GM18511 (cell line): ENCODE measurements at regions not wholly inside any gene's neighbourhood (a gene's known extent, or its start where the extent isn't known, plus 50 kb on each side); places are given as distances from the start of the nearest gene placed in this dataset.
"Not testable (repeated sequence)": the region's sequence is repeated elsewhere in the genome, so short reads cannot be mapped to it uniquely, and the experiment has no call there.

Source experiments
- ATAC-seq: cut with Tn5 transposase; IDR thresholded peaks from one replicate; pipeline ENCODE4 v1.9.1; 2021; ENCODE audit warnings: mild to moderate bottlenecking, moderate library complexity; ENCODE audit not compliant: unreplicated experiment

DNA sequence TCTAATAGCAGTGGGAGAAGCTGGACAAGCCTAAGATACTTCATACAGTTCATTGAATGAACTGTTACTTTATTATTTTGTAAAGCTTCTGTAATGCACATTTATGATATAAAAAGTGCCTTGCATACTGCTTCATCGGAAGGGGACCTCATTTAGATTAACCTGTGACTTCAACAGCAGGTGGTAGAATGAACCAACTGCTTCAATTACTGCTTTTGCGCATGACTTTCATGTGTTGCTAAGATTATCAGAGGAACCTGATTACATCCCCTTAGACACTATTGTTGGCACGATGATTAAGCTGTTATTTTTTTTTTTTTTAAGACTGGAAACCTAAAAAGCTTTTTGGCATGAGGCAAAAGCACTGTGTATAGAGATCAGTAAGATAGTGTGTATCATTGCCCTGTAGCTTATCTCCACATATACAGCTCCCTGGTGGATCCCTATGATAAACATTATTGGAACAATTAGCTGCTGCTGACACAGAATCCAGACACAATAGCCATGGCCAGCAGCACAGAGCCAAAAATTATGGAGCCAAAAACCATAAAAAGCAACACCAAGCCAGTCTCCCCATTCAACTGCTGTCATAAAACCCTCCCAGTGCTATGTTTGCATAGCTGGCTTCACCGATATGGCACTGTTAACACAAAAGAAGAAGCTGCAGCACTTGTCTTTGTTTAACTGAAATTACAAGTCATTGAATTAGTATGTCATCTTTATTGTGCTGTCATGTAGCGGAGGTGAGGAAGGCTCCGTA lies 731.6 kb upstream of the MMS22L start:
- no peak for ATAC-seq

DNA sequence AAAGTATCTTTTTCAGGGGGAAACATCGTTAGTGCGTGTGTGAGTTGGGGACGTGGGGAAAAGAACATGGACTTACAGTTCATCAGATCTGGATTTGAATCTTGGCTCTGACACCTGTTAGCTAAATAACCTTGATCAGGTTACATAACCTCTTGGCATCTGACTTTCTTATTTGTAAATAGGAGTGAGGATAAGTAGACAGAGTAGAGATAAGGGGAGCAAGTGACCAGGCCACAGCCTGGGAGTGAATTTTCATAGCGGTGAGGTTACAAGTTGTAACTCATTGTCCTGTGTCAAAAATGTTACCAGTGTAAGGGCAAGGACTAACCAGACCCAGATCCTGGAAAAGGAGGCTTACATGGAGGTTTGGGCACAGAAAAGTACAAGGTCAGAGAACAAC lies 733.5 kb upstream of the MMS22L start:
- no peak for ATAC-seq

DNA sequence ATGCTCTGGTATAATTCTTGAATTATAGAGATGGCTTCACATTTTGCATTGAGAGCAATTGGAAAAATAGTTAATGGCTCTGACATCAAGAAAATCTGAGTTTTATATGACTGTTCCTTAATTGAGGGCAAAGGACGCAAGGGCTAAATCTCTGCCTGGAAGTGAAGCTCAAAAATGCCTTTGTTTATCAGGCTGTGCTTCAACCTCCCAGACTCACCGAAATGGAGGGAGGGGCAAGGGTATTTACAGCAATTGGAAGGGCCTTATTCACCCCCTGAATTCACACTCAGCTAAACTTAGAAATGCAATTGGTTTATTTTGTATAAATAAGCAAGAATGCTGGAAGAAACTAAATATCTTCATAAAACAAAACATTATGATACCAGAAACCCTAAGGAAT lies 737.2 kb upstream of the MMS22L start:
- ATAC-seq: no peak

DNA sequence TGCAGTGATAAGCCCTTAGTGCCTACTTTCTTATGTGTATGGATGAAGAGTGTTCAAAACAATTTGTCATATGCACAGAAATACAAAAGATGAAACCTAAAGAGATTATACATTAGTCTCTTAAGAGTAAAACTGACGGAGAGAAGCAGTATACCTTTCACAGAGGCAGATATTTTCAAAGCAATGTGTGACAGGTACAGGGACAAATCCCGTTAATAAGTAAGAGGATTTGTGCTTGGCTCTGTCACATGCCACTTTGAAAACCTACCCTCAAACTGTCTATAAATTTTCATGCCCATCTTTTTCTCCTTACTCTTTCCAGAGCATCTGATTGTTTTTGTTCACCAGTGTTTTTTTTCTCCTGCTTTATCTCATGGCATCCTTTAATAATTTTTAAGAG lies 741.3 kb upstream of the MMS22L start:
- ATAC-seq: no peak

DNA sequence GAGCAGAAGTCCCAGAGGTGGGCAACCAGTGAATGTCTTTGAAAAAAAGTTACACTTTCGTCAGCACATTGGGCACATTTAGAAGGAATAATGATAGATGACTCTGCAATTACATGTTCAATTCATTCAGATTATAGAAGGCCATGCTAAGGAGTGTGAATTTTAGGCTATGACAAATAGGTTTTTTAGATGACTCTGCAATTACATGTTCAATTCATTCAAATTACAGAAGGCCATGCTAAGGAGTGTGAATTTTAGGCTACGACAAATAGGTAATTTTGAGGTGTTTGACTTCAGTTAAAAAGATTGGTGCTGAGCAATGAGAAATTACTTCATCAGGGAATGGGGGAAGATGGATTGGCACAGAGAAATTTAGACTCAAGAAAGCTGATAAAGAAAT lies 744.9 kb upstream of the MMS22L start:
- no peak for ATAC-seq

DNA sequence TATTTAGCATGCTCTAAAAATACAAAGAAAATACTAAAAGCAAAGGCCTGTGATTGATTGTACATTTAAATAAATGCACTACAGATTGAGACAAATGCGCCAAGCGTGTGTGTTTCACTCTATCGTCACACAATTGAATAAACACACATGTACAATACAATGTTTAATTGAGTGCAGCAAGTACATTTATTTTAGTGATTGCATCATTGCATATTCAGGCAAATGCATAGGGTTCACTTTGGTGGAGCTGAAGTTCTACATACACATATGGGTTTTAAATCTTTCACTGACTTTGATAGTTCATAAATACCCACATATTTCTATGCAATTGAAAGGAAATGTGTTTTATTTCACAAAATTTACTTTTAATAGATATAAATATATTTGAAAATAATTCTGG lies 750.6 kb upstream of the MMS22L start:
- ATAC-seq: no peak

DNA sequence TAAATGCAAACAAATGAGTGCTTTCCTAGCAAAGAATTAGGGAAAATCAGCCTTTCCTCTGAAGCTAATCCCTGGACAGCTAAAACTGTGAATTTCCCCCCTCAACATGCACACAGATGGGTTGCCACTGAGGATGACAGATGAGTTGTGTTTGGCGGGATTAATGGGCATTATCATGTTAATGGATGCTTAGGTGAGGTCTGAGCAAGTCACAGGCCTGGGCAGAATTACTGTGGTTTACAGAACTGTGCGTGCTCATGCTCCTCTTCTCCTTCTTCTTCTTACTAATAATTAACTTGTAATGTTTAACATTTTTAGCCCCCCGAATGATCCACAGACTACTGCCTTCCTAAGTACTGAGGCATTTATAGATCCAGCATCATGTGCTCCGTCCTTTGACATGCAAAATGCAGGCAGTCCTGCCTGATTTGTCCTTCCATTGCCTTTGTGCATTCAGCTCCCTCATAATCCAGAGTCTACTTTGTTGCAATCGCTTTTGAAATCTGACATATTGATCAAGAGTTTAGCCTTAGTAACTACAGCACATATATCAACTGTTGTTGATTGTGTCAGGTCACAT lies 753.4 kb upstream of the MMS22L start:
- ATAC-seq: no peak

DNA sequence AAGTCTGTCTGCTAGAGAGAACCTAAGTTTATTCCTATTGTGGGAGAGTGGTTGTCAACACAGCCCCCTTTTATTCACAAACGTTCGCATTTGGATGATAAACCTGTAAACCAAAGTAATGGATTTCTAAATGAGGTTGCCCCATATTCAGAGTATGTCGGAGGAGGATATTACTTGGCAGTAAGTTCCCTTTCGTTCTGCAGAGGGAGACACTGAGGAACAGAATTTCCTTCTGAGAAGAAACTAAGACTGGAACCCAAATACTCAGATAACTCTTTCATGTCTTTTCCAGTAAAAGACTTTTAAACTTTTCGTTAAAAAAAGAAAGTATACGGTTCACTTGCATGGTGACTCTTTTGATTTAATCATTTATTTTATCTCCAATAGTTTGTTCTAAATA lies 754.6 kb upstream of the MMS22L start:
- no peak for ATAC-seq

DNA sequence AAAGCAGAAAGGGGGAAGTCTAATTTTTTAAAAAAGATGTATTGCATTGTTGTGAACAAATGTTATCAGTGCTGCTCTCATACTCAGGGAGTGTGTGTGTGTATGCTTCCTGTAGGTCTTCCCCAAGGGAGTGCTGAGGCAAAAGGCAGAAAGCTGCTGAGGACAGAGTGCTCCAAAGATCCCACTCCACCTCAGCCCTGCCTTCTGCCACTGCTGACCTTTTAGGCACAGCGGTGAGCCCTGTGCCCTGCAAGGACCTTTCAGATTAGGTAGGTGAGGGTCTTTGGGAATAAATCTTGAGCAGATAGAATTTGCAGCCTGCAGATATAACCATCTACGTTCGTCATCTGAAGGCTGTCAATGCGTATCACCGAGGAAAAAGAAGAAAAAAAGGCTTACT lies 756.4 kb upstream of the MMS22L start:
- no peak for ATAC-seq

DNA sequence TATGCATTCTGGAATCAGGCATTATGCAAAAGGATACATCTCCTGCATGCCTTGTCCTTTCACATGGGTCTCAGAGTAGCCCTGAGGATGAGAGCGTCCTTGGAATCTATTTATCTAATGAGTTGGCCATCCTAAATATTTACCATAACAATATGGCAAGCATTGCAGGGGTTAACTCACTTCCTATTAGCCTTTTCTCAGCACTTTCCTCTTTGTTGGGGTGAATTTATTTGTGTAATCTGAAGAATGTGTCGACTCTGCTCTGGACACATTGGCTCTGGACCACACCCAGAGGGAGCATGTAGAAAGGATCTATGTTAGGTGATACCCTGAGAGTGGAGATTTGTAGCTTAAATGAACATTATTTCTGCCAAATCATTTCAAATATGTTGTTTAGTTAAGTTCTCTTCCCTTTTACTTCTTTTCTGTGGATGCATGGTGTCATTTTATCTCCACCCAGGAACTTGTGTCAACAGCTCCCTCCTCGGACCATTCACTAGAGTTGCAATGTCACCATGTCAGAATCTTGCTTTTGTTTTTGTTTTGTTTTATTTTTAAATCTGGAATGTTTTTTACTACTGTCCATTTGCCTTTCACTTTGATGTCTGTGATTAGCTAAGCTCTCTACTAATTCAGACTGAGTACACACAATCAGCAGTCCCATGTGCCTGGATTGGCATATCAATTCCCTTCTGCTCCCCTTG lies 757.0 kb upstream of the MMS22L start:
- ATAC-seq: no peak

DNA sequence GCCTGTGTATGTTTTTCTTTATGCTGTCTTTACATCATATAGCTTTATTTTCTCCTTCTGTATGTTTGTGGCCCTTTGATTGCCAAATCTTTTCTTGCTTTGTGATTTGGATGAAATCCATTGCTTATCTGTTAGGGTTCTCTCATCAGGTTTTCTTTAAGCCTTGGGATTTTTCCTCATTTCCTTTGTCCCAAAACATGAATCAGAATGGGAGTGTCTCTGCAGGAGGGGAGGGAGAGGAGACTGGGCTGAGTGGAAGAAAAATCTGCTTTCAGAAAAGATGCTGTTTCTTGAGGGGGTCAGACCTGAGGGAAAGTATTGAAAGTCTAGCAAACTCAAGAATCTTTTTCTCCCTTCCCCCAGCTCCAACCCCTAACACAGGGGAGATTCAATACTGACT lies 758.0 kb upstream of the MMS22L start:
- ATAC-seq: no peak

DNA sequence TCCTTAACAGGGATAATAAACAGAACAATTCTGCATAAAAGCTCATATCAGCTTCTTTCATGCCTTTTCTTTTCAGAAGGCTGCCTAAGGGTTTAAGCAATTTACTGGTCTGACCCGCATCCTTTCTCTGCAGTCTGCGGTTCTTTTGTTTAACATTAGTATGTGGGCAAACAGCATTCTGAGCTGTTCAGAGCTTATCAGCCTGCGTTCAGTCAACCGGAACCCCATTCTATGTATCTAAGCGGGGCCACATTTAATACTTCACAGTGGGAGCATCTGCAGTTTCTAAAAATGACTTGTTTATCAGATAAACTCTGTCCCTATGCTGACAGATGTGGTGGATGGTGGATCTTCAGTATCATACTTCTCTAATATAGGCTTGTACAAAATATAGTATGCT lies 758.9 kb upstream of the MMS22L start:
- no peak for ATAC-seq

DNA sequence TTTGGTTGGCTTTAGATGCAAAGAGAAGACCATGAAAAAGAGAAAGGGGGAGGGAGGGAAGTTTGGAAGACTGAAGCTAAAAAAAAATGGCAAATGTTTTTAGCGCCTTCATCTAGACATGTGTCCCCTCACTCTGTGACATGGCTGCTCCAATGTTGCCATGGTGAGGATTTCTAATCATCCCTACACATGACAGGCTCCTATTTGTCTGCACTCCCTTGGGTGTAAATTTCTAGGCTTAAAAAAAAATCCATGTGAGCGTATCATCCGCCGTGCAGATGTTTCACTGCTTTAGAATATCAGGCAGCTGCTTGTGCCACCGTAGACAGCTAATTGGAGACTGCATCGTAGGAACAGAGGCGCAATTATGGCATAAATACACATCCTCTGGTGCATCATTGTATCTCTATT lies 761.1 kb upstream of the MMS22L start:
- no peak for ATAC-seq

DNA sequence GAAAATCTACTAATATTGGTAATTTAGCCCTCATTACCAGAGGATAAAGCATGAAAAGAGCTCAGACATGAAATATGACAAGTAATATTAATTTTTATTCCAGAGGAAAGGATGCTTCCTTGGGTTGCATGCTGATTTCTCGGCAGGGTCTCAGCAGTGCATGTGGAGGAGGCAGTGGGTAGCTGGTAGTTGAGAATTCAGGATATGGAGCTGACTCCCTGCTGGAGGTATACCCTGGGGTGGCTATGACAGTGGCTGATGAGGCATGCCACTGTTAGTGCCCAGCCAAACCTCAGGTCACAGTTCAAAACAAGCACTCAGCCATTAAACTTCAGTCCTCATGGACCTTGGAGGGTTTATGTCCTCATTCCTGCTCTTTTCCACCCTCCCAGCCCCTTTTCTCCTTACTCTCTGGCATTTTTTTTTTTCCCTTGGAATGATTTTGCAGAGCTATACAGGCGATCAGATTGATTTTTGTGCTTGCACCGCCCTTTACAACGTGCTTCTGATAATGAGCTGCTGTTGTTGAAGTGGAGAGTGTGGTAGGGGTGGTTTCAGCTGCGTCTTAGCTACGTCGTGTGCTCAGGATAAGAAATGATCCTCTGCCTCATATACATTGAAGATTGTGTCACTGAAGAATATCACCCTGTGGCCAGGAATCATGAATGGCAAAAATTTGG lies 761.9 kb upstream of the MMS22L start:
- ATAC-seq: no peak

DNA sequence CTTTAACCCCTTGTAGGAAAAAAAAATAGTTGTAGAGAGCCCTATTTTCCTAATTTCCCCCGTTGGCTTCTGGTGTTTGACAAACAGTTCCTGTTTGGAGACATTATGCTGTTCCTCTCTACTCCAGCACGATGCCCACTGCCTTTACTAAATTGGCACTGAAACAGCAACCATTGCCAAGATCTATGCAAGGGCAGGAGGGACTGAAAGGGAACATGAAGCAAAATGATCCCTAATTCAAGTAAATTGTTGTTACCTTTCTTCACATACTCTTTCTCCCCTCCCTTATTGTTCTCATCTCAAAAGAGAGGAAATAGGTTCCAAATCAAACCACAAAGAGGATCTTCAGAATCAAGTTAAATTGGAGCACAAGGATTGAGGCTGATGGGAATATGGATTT lies 764.1 kb upstream of the MMS22L start:
- no peak for ATAC-seq

DNA sequence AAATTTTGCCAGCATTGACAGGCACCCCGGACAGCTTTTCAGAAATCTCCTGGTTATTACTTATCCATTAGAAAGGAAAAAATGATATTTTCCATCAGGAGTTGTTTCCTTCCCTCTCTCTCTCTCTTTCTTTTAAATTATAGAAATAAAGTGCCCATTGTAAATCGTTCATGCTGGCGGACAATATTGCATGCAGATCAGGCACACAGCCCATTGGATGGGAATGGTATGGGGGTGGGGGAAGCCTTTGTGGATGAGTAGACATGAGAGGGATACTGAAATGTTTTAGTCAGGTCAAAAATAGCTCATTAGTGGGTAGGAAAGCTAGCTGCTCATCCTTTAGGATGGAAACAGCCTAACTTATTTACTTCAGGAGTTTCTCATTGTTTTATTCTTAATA lies 764.9 kb upstream of the MMS22L start:
- no peak for ATAC-seq

DNA sequence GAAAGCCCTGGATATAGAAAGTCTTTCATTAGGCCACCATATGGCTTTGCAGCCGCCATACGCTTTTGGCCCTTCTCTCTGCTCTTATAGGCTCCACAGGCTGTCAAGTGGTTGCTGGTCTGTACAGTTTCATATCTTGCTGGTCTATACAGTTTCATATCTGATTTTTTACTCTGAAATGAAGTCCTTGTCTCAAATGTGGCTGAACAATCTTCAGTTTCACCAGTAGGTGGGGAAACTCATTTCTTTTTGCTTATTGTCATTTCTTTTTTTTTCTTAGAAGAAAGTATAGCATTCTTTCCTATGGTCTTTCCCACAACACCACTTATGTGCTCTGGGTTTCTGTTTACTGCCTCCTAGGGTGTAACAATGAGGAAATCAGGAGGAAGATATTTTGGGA lies 771.4 kb upstream of the MMS22L start:
- no peak for ATAC-seq

DNA sequence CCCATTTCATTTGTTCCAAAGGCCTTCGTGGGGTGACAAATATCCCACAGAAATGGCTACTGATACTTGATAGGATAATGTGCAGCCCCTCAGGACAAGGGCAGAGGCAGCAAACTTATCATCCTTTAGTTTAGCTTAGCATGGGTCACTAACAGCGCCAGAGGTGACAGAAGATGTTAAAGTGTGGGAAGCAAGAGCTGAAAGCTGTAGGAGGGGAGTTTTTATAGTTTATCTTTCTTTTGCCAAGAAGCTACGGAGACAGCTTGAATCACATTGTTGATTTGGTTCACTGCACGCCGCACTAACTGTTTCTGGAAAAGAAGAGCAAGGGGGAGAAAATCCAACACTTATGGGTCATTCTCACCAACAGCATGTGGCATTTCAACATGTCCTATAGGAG lies 773.9 kb upstream of the MMS22L start:
- ATAC-seq: no peak

DNA sequence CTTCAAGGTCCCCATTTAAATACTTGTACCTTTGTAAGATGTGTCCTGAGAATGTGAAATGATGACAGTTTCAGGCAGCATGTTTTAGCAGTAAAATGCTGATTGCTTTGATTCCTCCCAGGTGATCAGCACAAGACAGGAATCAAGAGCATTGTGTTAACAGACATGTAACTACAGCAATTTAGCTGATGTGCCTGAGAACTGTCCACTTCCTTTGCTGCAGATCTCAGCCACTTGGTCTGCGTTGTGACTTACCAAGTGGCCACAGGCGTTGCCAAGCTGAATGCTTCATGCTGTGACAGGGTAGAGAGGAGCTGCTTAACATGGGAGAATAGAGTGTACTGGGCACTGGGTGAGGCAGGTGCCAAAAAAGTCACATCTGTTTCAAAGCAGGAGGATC lies 767.0 kb upstream of the POU3F2 start:
- no peak for ATAC-seq

DNA sequence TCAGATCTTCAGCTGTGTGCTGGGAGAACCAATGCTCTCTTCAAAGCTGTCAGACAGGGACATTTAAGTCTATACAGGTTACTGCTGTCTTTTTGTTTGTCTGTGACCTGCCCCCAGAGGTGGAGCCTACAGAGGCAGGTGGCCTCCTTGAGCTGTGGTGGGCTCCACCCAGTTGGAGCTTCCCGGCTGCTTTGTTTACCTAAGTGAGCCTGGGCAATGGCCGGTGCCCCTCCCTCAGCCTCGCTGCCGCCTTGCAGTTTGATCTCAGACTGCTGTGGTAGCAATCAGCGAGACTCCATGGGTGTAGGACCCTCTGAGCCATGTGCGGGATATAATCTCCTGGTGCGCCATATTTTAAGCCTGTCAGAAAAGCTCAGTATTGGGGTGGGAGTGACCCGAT lies 745.8 kb upstream of the POU3F2 start:
- ATAC-seq: not testable (repeated sequence)

DNA sequence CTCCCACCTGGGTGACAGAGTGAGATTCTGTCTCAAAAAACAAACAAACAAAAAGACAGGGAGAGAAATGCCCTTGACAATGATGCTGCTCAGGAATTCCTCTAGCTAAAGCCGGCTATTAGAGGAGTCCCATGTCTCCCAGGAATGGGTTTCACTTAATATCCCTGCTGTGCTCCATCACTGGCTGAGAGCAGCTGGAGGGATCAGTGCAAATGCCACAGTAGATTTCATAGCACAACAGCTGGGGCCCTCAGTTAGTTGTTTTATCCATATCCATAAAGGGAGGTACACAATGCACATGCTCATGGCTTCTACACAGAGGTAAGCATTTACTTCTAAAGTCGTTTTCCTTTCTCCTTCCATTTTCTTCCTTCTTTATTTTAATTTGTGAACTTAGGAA lies 742.0 kb upstream of the POU3F2 start:
- ATAC-seq: no peak

DNA sequence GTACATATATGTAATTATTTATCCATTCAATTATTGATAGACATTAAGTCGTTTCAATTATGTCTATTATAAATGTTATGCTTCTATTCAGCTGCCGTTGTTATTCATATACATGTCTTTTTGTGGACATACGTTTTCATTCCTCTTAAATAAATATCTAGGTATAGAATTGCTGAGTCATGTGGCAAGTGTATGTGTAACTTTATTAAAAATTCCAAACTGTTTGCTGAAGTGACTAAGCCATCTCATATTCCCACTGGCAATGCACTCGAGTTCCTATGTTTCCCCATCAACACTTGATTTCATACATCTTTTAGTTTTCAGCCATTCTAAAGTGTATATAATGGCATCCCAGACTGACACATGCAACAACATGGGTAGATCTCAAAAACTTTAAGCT lies 739.7 kb upstream of the POU3F2 start:
- no peak for ATAC-seq
